ENCODE measurements at regions not wholly inside any gene's neighbourhood (a gene's known extent, or its start where the extent isn't known, plus 50 kb on each side); places are given as distances from the start of the nearest gene placed in this dataset.

GRCh38 chr4:23945451-23946017 lies 55.7 kb upstream of the PPARGC1A start:
- TF ChIP-seq CTCF (conservative IDR thresholded peaks at IDR 0.05) (no peak), ZFX (IDR thresholded peaks at IDR 0.05) (no peak)
